ENCODE measurements at regions not wholly inside any gene's neighbourhood (a gene's known extent, or its start where the extent isn't known, plus 50 kb on each side); places are given as distances from the start of the nearest gene placed in this dataset.

DNA sequence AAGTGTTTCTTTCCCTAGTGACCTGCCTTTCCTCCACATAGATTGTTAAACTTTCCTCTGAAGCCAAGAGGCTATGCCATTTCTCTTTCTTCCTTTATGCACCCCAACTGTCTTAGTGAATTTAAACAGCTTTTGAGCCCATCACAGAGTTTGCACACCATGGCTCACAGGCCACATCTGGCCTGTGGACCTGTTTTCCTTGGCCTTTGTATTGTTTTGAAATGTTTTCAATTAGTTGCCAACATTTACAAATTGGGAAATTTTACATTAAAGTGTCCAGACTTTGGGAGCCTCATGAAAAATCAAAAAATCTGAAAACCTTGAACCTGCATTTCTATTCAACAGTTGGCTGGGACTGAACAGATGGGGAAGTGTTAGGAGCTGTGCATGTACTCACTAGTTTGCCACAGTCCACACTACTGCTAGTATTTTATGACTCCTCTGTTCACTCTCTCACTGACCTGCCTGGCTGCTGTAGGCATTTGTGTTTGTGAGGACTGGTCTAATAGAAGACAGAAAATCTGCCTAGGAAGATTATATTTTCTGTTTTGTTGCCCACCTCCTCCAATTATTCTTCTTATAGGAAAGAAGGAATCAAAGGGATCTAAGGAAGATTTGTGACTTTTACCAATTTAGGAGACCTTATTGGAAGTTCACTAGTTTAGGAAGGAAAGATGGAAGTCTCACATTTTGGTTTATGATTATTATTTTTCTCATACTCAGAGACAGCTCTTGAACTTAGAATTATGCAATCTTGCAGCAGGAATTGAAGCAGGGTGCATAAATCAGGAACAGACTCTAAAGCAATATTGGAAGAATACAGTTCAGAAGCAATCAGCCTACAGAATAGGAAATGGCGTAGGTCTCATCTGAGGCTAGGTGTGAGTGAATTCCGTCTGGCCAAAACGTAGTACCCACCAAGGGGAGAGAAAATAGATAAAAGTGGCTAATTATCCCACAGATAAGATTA is 134.7 kb downstream of the HLX start:
- H3K4me1 ChIP-seq (ENCODE audit: insufficient read depth, low read length) = no peaks in the 10 kb centered on the region
- BruUV-seq (replicated peaks) = no TSS peak
- CTCF ChIA-PET (ENCODE audit: low intra/inter-chr PET ratio, low total read pairs) = no interaction called here
- FAIRE-seq (no peak), DNase-seq (ENCODE audit: low spot score) (no peak), ATAC-seq (no peak)
- in situ Hi-C loops (cut with HindIII; ENCODE audit: extremely low pct_ligation_motif_present, low pct_unique_long_range_greater_than_20kb) (no loop called here), intact Hi-C loops (cut with micrococcal nuclease; ENCODE audit: unreplicated experiment) (no loop called here)
- WGBS (ENCODE audit: low lambda C conversion rate) = 2% methylated on average over 3 of the region's 3 CpGs
- no peaks in the 10 kb centered on the region for H3K27me3 ChIP-seq (ENCODE audit: control insufficient read depth in 1 of 2, insufficient read depth in 2 of 2, low read length in 2 of 2)
- no peak overlapping the region for H3K27ac ChIP-seq (ENCODE audit: extremely low read length, insufficient read depth, low read length)
- TF ChIP-seq HNRNPL (IDR thresholded peaks at IDR 0.05; ENCODE audit: low read depth, low read length) (no peak), HDAC1 (CRISPR knock-in tag; IDR thresholded peaks at IDR 0.05) (no peak), ZNF75D (CRISPR knock-in tag; IDR thresholded peaks at IDR 0.05; ENCODE audit: borderline replicate concordance) (no peak), NR0B2 (CRISPR knock-in tag; IDR thresholded peaks at IDR 0.05) (no peak), ZNF430 (CRISPR knock-in tag; IDR thresholded peaks at IDR 0.05) (no peak)
- POLR2A ChIA-PET = no interaction called here
- no peaks in the 10 kb centered on the region for H3K9me3 ChIP-seq (ENCODE audit: low read length)
- no peak overlapping the region for H2AFZ ChIP-seq (ENCODE audit: low read length)
- H4K20me1 ChIP-seq (ENCODE audit: insufficient read depth, low read length) = no peaks in the 10 kb centered on the region
- no peak overlapping the region for H3K4me3 ChIP-seq (replicated peaks in 1 of 3; ENCODE audit: insufficient read depth in 1 of 3, low read depth in 2 of 3, low read length in 3 of 3)
- no peaks in the 10 kb centered on the region for H3K36me3 ChIP-seq (replicated peaks in 1 of 2; ENCODE audit: control insufficient read depth in 1 of 2, insufficient read depth in 2 of 2, low read length in 2 of 2)
- no peak overlapping the region for H3K9ac ChIP-seq (ENCODE audit: insufficient read depth, low read depth, low read length)
- H3K4me2 ChIP-seq (ENCODE audit: low read depth, low read length) = no peak overlapping the region
- H3K79me2 ChIP-seq (ENCODE audit: insufficient read depth, low read length) = no peaks in the 10 kb centered on the region

DNA sequence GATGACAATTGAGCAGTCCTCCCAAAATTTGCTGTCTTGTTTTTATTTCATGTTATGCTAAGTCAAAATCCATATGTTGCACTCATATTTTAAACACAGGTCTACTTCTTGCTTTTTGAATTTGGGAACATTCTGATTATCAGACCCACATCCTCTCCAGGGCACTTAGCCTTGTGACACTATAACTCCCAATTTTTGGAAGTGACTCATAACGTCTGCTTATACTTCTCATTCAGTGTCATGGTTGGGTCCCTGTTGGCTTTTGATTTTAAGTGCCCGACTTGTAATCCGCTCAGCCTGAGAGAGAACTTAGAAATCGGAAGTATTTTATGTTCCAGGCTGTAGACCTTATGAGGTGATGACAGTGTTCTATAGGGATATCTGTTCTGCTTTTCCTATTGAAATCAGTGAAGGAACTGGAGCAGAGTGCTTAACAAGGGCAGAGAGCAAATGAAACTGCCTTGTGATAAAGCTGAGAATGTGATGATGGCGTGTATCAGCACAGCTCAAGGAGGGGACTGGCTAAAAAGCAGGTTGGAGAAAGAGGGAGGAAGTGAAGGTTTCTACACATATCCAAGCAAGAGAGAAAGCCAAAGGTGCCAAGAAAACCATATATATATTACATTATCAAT is 136.0 kb downstream of the HLX start:
- ATAC-seq = no peak
- Histone ChIP-seq H3K4me2 (ENCODE audit: low read depth, low read length) (no peak overlapping the region), H2AFZ (ENCODE audit: low read length) (no peak overlapping the region), H3K36me3 (replicated peaks in 1 of 2; ENCODE audit: control insufficient read depth in 1 of 2, insufficient read depth in 2 of 2, low read length in 2 of 2) (no peaks in the 10 kb centered on the region), H3K27ac (ENCODE audit: extremely low read length, insufficient read depth, low read length) (no peak overlapping the region), H3K4me3 (replicated peaks in 1 of 3; ENCODE audit: insufficient read depth in 1 of 3, low read depth in 2 of 3, low read length in 3 of 3) (no peak overlapping the region), H3K4me1 (ENCODE audit: insufficient read depth, low read length) (no peaks in the 10 kb centered on the region), H3K9me3 (ENCODE audit: low read length) (no peaks in the 10 kb centered on the region), H3K9ac (ENCODE audit: insufficient read depth, low read depth, low read length) (no peak overlapping the region), H3K27me3 (ENCODE audit: control insufficient read depth in 1 of 2, insufficient read depth in 2 of 2, low read length in 2 of 2) (no peaks in the 10 kb centered on the region), H3K79me2 (ENCODE audit: insufficient read depth, low read length) (no peaks in the 10 kb centered on the region), H4K20me1 (ENCODE audit: insufficient read depth, low read length) (no peaks in the 10 kb centered on the region)
- ChIA-PET POLR2A (no interaction called here), CTCF (ENCODE audit: low intra/inter-chr PET ratio, low total read pairs) (no interaction called here)
- 4% methylated on average over 5 of the region's 5 CpGs for WGBS (ENCODE audit: low lambda C conversion rate)
- DNase-seq (ENCODE audit: low spot score) = no peak
- no TSS peak for BruUV-seq (replicated peaks)
- intact Hi-C loops (cut with micrococcal nuclease; ENCODE audit: unreplicated experiment) = no loop called here
- in situ Hi-C loops (cut with HindIII; ENCODE audit: extremely low pct_ligation_motif_present, low pct_unique_long_range_greater_than_20kb) = no loop called here
- FAIRE-seq = no peak
- TF ChIP-seq SIN3A (IDR thresholded peaks at IDR 0.05; ENCODE audit: borderline replicate concordance, low read depth, low read length) = no peak
- no peak for TF ChIP-seq CEBPZ (IDR thresholded peaks at IDR 0.05; ENCODE audit: low read length)
- no peak for TF ChIP-seq NR0B2 (CRISPR knock-in tag; IDR thresholded peaks at IDR 0.05)
- TF ChIP-seq ZNF460 (CRISPR knock-in tag; IDR thresholded peaks at IDR 0.05; ENCODE audit: borderline replicate concordance) = no peak
- TF ChIP-seq, protein P1, sequence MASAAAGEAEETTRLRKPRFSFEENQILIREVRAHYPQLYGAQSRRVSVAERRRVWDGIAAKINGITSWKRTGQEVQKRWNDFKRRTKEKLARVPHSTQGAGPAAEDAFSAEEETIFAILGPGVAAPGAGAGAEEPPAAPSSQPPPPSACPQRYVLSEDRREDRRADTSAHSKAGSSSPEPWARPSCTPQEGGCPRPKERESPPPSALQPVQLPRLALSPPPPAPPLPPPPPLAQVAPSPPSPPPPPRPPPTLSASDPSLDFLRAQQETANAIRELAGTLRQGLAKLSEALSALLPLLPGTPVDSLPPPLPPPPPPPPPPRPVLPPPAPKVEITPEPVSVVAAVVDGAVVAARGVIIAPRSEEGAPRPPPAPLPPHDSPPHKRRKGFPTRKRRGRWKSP (CRISPR knock-in tag; IDR thresholded peaks at IDR 0.05) = no peak
- TF ChIP-seq KLF13 (CRISPR knock-in tag; IDR thresholded peaks at IDR 0.05) = no peak
- TF ChIP-seq REPIN1 (CRISPR knock-in tag; IDR thresholded peaks at IDR 0.05; ENCODE audit: borderline replicate concordance, low read depth) = no peak

Data from HepG2 (cell line).